Pancreas (tissue), 10 donors: ENCODE measurements at regions not wholly inside any gene's neighbourhood (a gene's known extent, or its start where the extent isn't known, plus 50 kb on each side); places are given as distances from the start of the nearest gene placed in this dataset.
"Not testable (repeated sequence)": the region's sequence is repeated elsewhere in the genome, so short reads cannot be mapped to it uniquely, and the experiment has no call there.

Experiments
- ATAC-seq, 4 donors: fragments of 200-7000 bp; cut with Tn5 transposase; one replicate each; pipeline versions ENCODE4 v1.8.0 to v1.9.1; 2020; ENCODE audit warnings: mild to moderate bottlenecking in 4 of 4, moderate library complexity in 4 of 4
- DNase-seq, 6 donors: peaks; one replicate each; pipeline ENCODE4 v3.0.0-alpha.2; 2020
- FAIRE-seq: peaks from 2 replicates; lab custom pipeline; 2012; peaks lifted over from hg19 to GRCh38; lab: Jason Lieb, UNC
- H3K27ac ChIP-seq, 4 donors: fragments of 200-600 bp; sonication (generic); 1 replicate in 3 of 4; 2 replicates in 1 of 4; pipeline versions ENCODE4 v1.5.0 to v1.8.0; 2020
- H3K27me3 ChIP-seq, 4 donors: fragments of 200-600 bp; one replicate each; pipeline ENCODE4 v1.8.0; 2021
- H3K36me3 ChIP-seq, 3 donors: fragments of 200-600 bp; sonication (generic) in 1 of 3; one replicate each; pipeline versions ENCODE4 v1.5.0 to v1.8.0; 2020 to 2021
- H3K4me1 ChIP-seq, 3 donors: fragments of 200-600 bp; one replicate each; pipeline ENCODE4 v1.8.0; 2021
- H3K4me3 ChIP-seq, 4 donors: fragments of 200-600 bp; sonication (generic) in 2 of 4; one replicate each; pipeline versions ENCODE4 v1.5.0 to v1.8.0; 2020 to 2021
- H3K9me3 ChIP-seq, 4 donors: fragments of 200-600 bp; one replicate each; pipeline ENCODE4 v1.8.0; 2021
- CTCF ChIP-seq, 4 donors: fragments of 200-600 bp; sonication (generic) in 3 of 4; IDR thresholded peaks; one replicate each; pipeline versions ENCODE4 v1.5.0 to v1.8.0; 2021; ENCODE audit warnings: antibody characterized with exemption in 4 of 4
- WGBS, 2 donors: extraction: QIAGEN DNeasy Blood & Tissue Kit; methylation state at CpG; one replicate each; pipeline ENCODE4 v1.1.7; 2013; 5-methylcytosine and 5-hydroxymethylcytosine counted together
- intact Hi-C, 3 donors: fragments of 100-400 bp; cut with DNase I; formaldehyde crosslinking; loops; one replicate each; pipeline versions ENCODE4 v1.11.1 to v1.14.2; 2022
- donor health status: healthy with polysubstance abuse.
- donor health status: DM: no; HTN: no; CAD: no; lungs with moderate emphysema.
- donor health status: DM: no; HTN: no; CAD: no.
- donor health status: control.
- donor health status: control.
- donor health status: Bipolar disorder and iron deficiency.
- donor health status: DM: yes; HTN: yes; CAD: no.
- donor health status: DM: no; HTN: no; CAD: no.
- donor health status: DM: no; HTN: no; CAD: no.
- donor health status: DM: yes; HTN: yes; CAD: no.

DNA sequence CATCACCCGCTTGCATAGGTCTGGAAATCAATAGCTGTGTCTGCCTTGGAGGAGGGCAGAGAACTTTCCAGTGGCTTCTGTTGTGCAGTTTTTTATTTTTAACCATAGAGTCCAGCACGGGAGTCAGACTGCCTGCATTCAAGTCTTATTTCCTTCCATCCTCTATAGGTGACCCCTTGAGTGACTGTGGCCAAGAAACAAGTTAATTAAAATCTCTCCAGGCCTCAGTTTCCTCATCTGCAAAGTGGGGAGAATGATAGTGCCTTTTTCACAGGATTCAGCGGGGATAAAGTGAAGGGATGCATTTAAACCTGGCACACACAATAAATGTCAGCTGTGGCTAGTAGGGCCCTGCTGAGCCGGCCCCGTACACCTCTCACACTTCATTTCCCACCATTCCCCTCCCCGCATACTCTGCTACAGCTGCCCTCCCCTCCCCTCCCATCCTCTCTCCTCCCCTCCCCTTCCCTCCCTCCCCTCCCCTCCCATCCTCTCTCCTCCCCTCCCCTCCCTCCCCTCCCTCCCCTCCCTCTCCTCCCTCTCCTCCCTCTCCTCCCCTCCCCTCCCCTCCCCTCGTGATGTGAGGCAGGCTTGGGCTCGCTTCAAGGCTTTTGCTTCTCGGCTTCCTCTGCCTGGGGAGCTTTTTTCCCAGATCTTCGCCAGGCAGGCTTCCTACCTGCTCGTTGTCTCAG is 150.5 kb downstream of the TFAP2C start:
- DNase-seq (no peak), FAIRE-seq (no peak)
- peaks cover 0 to 5% (median 0%) of the 10 kb centered on the region in 4 donors for H3K27me3 ChIP-seq

GRCh38 chr20:56780266-56780665 is 151.2 kb downstream of the TFAP2C start:
- no peak for TF ChIP-seq CTCF (IDR thresholded peaks at IDR 0.05)
- 52 to 54% methylated on average over 7 of the region's 7 CpGs for WGBS, 2 donors
- Histone ChIP-seq H3K27me3 (peaks cover 0 to 8% (median 0%) of the 10 kb centered on the region in 4 donors), H3K9me3 (no peaks in the 10 kb centered on the region), H3K36me3 (no peaks in the 10 kb centered on the region), H3K4me3 (no peak overlapping the region), H3K27ac (no peak overlapping the region), H3K4me1 (no peaks in the 10 kb centered on the region)
- ATAC-seq, result no peak
- DNase-seq, result no peak
- intact Hi-C loops, result no loop called here
- FAIRE-seq, result no peak

More for the DNA sequence above, 150.5 kb downstream of the TFAP2C start:
- H3K27ac ChIP-seq, result no peak overlapping the region
- WGBS, 2 donors, result 45 to 57% methylated on average over 8 to 10 of the region's 11 CpGs
- no peaks in the 10 kb centered on the region for H3K36me3 ChIP-seq
- intact Hi-C loops, result no loop called here
- no peaks in the 10 kb centered on the region for H3K4me1 ChIP-seq
- H3K9me3 ChIP-seq, result no peaks in the 10 kb centered on the region
- no peak for TF ChIP-seq CTCF (IDR thresholded peaks at IDR 0.05)
- ATAC-seq, result no peak
- no peak overlapping the region for H3K4me3 ChIP-seq

- H3K4me1 ChIP-seq, result no peaks in the 10 kb centered on the region
- intact Hi-C loops, result no loop called here
- no peaks in the 10 kb centered on the region for H3K36me3 ChIP-seq
- H3K4me3 ChIP-seq, result no peak overlapping the region
- no peaks in the 10 kb centered on the region for H3K9me3 ChIP-seq
- WGBS, 2 donors, result 31 to 40% methylated on average over 12 of the region's 12 CpGs
- ATAC-seq (peak in 1 of 4 donors; percentile 44), FAIRE-seq (no peak), DNase-seq (no peak)
- no peak overlapping the region for H3K27ac ChIP-seq
- H3K27me3 ChIP-seq, result peaks cover 0 to 15% (median 0%) of the 10 kb centered on the region in 4 donors
- TF ChIP-seq CTCF (IDR thresholded peaks at IDR 0.05), result no peak
Observed at GRCh38 chr20:56781108-56781739, 152.1 kb downstream of the TFAP2C start.

DNA sequence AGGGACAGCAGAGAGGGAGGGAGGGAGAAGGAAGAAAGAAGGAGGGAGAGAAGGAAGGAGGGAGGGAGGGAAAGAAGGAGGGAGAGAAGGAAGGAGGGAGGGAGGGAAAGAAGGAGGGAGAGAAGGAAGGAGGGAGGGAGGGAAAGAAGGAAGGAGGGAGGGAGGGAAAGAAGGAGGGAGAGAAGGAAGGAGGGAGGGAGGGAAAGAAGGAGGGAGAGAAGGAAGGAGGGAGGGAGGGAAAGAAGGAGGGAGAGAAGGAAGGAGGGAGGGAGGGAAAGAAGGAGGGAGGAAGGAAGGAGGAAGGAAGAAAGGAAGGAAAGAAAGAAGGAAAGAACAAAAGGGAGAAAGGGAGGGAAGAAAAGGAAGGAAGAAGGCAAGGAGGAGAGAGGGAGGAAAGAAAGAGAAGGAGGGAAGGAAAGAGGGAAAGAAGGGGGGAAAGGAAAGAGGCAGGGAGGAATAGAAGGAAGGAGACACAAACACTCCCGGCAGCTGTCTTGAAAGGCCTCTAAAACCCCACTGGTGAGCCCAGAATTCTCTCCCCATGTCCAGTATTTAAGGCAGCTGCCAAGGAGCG is 153.0 kb downstream of the TFAP2C start:
- FAIRE-seq, H3K4me3 ChIP-seq, H3K36me3 ChIP-seq, DNase-seq, H3K4me1 ChIP-seq, intact Hi-C loops, H3K27ac ChIP-seq, H3K9me3 ChIP-seq, ATAC-seq: not testable (repeated sequence)
- peaks cover 0 to 15% (median 0%) of the 10 kb centered on the region in 4 donors for H3K27me3 ChIP-seq
- 55 to 81% methylated on average over 2 of the region's 2 CpGs for WGBS, 2 donors

- FAIRE-seq, result not testable (repeated sequence)
Observed at GRCh38 chr20:56782814-56783213, 153.7 kb downstream of the TFAP2C start.

More at GRCh38 chr20:56782814-56783213, 153.7 kb downstream of the TFAP2C start:
- H3K27ac ChIP-seq, DNase-seq, H3K4me3 ChIP-seq, H3K9me3 ChIP-seq, intact Hi-C loops, H3K36me3 ChIP-seq, H3K4me1 ChIP-seq: not testable (repeated sequence)
- 68 to 84% methylated on average over 11 of the region's 11 CpGs for WGBS, 2 donors
- peak in 1 of 4 donors; percentile 36 for ATAC-seq
- peaks cover 0 to 14% (median 0%) of the 10 kb centered on the region in 4 donors for H3K27me3 ChIP-seq
